ENCODE measurements at regions not wholly inside any gene's neighbourhood (a gene's known extent, or its start where the extent isn't known, plus 50 kb on each side); places are given as distances from the start of the nearest gene placed in this dataset.

DNA sequence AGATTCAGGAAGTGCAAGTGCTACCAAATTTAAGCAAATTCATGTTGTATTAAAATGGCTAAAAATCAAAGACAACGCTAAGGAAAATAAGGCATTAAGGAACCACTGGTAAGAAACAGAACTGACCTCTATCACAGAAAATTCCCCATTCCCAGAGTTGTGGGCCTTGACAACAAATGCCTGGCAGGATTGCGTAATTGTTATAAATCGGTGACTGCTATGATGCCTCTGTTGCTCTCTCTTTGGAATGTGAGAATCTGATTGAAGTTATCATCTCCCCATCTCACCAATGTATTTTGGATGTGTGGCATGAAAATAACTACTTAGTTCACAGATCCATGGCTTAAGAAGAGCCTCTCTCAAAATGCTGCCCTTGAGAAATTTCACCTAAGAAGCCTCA, 257.3 kb downstream of the OGFRL1 start:
- no peaks in the 10 kb centered on the region for H3K9me3 ChIP-seq (ENCODE audit: control insufficient read depth in 4 of 4, low read length in 3 of 4)
- TF ChIP-seq NR2F2 (IDR thresholded peaks at IDR 0.05) (no peak), RAD21 (IDR thresholded peaks at IDR 0.05) (no peak), JUND (IDR thresholded peaks at IDR 0.05) (no peak), RXRA (IDR thresholded peaks at IDR 0.05) (no peak), HNF4A (conservative IDR thresholded peaks at IDR 0.05) (no peak), EGR1 (IDR thresholded peaks at IDR 0.05; ENCODE audit: low read depth in 2 of 2) (no peak), YY1 (IDR thresholded peaks at IDR 0.05) (no peak), HNF4G (IDR thresholded peaks at IDR 0.05) (no peak), SP1 (IDR thresholded peaks at IDR 0.05) (no peak), FOXA1 (IDR thresholded peaks at IDR 0.05) (no peak), FOXA2 (IDR thresholded peaks at IDR 0.05) (no peak), GABPA (IDR thresholded peaks at IDR 0.05 in 1 of 2, conservative IDR thresholded peaks at IDR 0.05 in 1 of 2) (no peak), TAF1 (conservative IDR thresholded peaks at IDR 0.05) (no peak)
- TF ChIP-seq, protein P1, sequence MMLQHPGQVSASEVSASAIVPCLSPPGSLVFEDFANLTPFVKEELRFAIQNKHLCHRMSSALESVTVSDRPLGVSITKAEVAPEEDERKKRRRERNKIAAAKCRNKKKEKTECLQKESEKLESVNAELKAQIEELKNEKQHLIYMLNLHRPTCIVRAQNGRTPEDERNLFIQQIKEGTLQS (IDR thresholded peaks at IDR 0.05) = no peak
- TF ChIP-seq, protein P2, sequence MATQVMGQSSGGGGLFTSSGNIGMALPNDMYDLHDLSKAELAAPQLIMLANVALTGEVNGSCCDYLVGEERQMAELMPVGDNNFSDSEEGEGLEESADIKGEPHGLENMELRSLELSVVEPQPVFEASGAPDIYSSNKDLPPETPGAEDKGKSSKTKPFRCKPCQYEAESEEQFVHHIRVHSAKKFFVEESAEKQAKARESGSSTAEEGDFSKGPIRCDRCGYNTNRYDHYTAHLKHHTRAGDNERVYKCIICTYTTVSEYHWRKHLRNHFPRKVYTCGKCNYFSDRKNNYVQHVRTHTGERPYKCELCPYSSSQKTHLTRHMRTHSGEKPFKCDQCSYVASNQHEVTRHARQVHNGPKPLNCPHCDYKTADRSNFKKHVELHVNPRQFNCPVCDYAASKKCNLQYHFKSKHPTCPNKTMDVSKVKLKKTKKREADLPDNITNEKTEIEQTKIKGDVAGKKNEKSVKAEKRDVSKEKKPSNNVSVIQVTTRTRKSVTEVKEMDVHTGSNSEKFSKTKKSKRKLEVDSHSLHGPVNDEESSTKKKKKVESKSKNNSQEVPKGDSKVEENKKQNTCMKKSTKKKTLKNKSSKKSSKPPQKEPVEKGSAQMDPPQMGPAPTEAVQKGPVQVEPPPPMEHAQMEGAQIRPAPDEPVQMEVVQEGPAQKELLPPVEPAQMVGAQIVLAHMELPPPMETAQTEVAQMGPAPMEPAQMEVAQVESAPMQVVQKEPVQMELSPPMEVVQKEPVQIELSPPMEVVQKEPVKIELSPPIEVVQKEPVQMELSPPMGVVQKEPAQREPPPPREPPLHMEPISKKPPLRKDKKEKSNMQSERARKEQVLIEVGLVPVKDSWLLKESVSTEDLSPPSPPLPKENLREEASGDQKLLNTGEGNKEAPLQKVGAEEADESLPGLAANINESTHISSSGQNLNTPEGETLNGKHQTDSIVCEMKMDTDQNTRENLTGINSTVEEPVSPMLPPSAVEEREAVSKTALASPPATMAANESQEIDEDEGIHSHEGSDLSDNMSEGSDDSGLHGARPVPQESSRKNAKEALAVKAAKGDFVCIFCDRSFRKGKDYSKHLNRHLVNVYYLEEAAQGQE (IDR thresholded peaks at IDR 0.05) = no peak
- TF ChIP-seq, protein P3, sequence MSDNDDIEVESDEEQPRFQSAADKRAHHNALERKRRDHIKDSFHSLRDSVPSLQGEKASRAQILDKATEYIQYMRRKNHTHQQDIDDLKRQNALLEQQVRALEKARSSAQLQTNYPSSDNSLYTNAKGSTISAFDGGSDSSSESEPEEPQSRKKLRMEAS (IDR thresholded peaks at IDR 0.05) = no peak
- TF ChIP-seq, protein P4, sequence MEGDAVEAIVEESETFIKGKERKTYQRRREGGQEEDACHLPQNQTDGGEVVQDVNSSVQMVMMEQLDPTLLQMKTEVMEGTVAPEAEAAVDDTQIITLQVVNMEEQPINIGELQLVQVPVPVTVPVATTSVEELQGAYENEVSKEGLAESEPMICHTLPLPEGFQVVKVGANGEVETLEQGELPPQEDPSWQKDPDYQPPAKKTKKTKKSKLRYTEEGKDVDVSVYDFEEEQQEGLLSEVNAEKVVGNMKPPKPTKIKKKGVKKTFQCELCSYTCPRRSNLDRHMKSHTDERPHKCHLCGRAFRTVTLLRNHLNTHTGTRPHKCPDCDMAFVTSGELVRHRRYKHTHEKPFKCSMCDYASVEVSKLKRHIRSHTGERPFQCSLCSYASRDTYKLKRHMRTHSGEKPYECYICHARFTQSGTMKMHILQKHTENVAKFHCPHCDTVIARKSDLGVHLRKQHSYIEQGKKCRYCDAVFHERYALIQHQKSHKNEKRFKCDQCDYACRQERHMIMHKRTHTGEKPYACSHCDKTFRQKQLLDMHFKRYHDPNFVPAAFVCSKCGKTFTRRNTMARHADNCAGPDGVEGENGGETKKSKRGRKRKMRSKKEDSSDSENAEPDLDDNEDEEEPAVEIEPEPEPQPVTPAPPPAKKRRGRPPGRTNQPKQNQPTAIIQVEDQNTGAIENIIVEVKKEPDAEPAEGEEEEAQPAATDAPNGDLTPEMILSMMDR (IDR thresholded peaks at IDR 0.05; ENCODE audit: low read depth, low read length, missing input control) = no peak
- TF ChIP-seq, protein P5, sequence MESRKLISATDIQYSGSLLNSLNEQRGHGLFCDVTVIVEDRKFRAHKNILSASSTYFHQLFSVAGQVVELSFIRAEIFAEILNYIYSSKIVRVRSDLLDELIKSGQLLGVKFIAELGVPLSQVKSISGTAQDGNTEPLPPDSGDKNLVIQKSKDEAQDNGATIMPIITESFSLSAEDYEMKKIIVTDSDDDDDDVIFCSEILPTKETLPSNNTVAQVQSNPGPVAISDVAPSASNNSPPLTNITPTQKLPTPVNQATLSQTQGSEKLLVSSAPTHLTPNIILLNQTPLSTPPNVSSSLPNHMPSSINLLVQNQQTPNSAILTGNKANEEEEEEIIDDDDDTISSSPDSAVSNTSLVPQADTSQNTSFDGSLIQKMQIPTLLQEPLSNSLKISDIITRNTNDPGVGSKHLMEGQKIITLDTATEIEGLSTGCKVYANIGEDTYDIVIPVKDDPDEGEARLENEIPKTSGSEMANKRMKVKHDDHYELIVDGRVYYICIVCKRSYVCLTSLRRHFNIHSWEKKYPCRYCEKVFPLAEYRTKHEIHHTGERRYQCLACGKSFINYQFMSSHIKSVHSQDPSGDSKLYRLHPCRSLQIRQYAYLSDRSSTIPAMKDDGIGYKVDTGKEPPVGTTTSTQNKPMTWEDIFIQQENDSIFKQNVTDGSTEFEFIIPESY (IDR thresholded peaks at IDR 0.05) = no peak
- no peaks in the 10 kb centered on the region for H3K27me3 ChIP-seq (ENCODE audit: control insufficient read depth in 4 of 4, insufficient read depth in 4 of 4, low read length in 3 of 4)
- no peaks in the 10 kb centered on the region for H3K36me3 ChIP-seq (ENCODE audit: control insufficient read depth in 4 of 4, insufficient read depth in 3 of 4, low read depth in 1 of 4, low read length in 3 of 4)
- no peak overlapping the region for H3K9ac ChIP-seq (ENCODE audit: low read depth in 1 of 2, low read length in 2 of 2)
- no peak overlapping the region for H3K4me3 ChIP-seq (ENCODE audit: low read depth in 1 of 3, low read length in 3 of 3)
- no peak overlapping the region for H3K27ac ChIP-seq (ENCODE audit: low read depth in 1 of 2, low read length in 2 of 2)
- DNase-seq (ENCODE audit: low spot score) = no peak
- H3K4me1 ChIP-seq (ENCODE audit: control insufficient read depth in 4 of 4, insufficient read depth in 4 of 4, low read length in 3 of 4) = no peaks in the 10 kb centered on the region
- WGBS = 88% methylated on average over 3 of the region's 3 CpGs

Data from liver (tissue), 8 donors.